Astrocyte (in vitro differentiated cells and primary cell): ENCODE measurements at regions not wholly inside any gene's neighbourhood (a gene's known extent, or its start where the extent isn't known, plus 50 kb on each side); places are given as distances from the start of the nearest gene placed in this dataset.

ENCODE experiments used
- DNase-seq: peaks from one replicate; pipeline ENCODE4 v3.0.0-alpha.2; 2010; ENCODE audit warnings: low read depth
- FAIRE-seq: peaks from 2 replicates; lab custom pipeline; 2011; peaks lifted over from hg19 to GRCh38; lab: Jason Lieb, UNC
- H2AFZ ChIP-seq: 2 replicates; pipeline ENCODE4 v1.6.0; 2012; ENCODE audit warnings: low read depth, low read length, inconsistent platforms
- H3K27ac ChIP-seq: 2 replicates; pipeline ENCODE4 v1.5.1; 2011; ENCODE audit warnings: low read depth, low read length, inconsistent platforms
- H3K27me3 ChIP-seq: 2 replicates; pipeline ENCODE4 v1.6.0; 2011; ENCODE audit warnings: low read length, inconsistent platforms; ENCODE audit not compliant: insufficient read depth
- H3K36me3 ChIP-seq: 2 replicates; pipeline ENCODE4 v1.5.1; 2011; ENCODE audit warnings: low read length, inconsistent platforms; ENCODE audit not compliant: insufficient read depth
- H3K4me1 ChIP-seq: 2 replicates; pipeline ENCODE4 v1.5.1; 2011; ENCODE audit warnings: low read length, inconsistent platforms; ENCODE audit not compliant: insufficient read depth
- H3K4me2 ChIP-seq: 2 replicates; pipeline ENCODE4 v1.6.0; 2012; ENCODE audit warnings: low read length, inconsistent platforms
- H3K4me3 ChIP-seq: 2 replicates; pipeline ENCODE4 v1.5.1; 2011; ENCODE audit warnings: low read depth, mild to moderate bottlenecking, low read length, inconsistent platforms; ENCODE audit not compliant: insufficient read depth
- H3K79me2 ChIP-seq: 2 replicates; pipeline ENCODE4 v1.6.0; 2012; ENCODE audit warnings: mild to moderate bottlenecking, low read length, inconsistent platforms; ENCODE audit not compliant: insufficient read depth
- H3K9ac ChIP-seq: 2 replicates; pipeline ENCODE4 v1.6.0; 2012; ENCODE audit warnings: mild to moderate bottlenecking, low read length, inconsistent platforms
- H3K9me3 ChIP-seq: 2 replicates; pipeline ENCODE4 v1.5.1; 2012; ENCODE audit warnings: low read depth, mild to moderate bottlenecking, low read length, inconsistent platforms; ENCODE audit not compliant: insufficient read depth
- H4K20me1 ChIP-seq: 2 replicates; pipeline ENCODE4 v1.6.0; 2012; ENCODE audit warnings: low read length, inconsistent platforms; ENCODE audit not compliant: insufficient read depth
- H3K27ac Mint-ChIP-seq: one replicate; pipeline ENCODE4 v1.8.0; 2021; ENCODE audit warnings: mild to moderate bottlenecking, mixed read lengths; ENCODE audit not compliant: unreplicated experiment
- H3K27me3 Mint-ChIP-seq: one replicate; pipeline ENCODE4 v1.8.0; 2021; ENCODE audit warnings: low read depth, mixed read lengths; ENCODE audit not compliant: unreplicated experiment
- H3K36me3 Mint-ChIP-seq: one replicate; pipeline ENCODE4 v1.8.0; 2021; ENCODE audit warnings: low read depth, mixed read lengths; ENCODE audit not compliant: unreplicated experiment
- H3K4me1 Mint-ChIP-seq: one replicate; pipeline ENCODE4 v1.8.0; 2021; ENCODE audit warnings: low read depth, mixed read lengths; ENCODE audit not compliant: unreplicated experiment
- H3K4me3 Mint-ChIP-seq: one replicate; pipeline ENCODE4 v1.8.0; 2021; ENCODE audit warnings: mild to moderate bottlenecking, moderate library complexity, mixed read lengths; ENCODE audit not compliant: unreplicated experiment
- H3K9me3 Mint-ChIP-seq: one replicate; pipeline ENCODE4 v1.8.0; 2021; ENCODE audit warnings: mild to moderate bottlenecking, mixed read lengths; ENCODE audit not compliant: unreplicated experiment
- CTCF ChIP-seq: IDR thresholded peaks from 2 replicates; pipeline ENCODE4 v1.5.1; 2011; ENCODE audit warnings: low read depth, mild to moderate bottlenecking, inconsistent platforms, low read length, moderate library complexity; ENCODE audit not compliant: insufficient read depth
- EZH2 ChIP-seq: IDR thresholded peaks from 2 replicates; pipeline ENCODE4 v1.6.1; 2012; ENCODE audit warnings: mild to moderate bottlenecking, low read length, inconsistent platforms; ENCODE audit not compliant: insufficient read depth

- peaks cover 8% of the 10 kb centered on the region for H3K9me3 Mint-ChIP-seq
- FAIRE-seq = no peak
- H3K4me3 ChIP-seq = no peak overlapping the region
- H2AFZ ChIP-seq = no peak overlapping the region
- no peak for DNase-seq
- TF ChIP-seq CTCF (no peak), EZH2 (no peak)
- no peak overlapping the region for H3K4me3 Mint-ChIP-seq
- H3K4me1 ChIP-seq = no peaks in the 10 kb centered on the region
- no peaks in the 10 kb centered on the region for H3K27me3 ChIP-seq
- no peaks in the 10 kb centered on the region for H3K36me3 Mint-ChIP-seq
- H3K4me2 ChIP-seq = no peak overlapping the region
- no peak overlapping the region for H3K27ac Mint-ChIP-seq
- no peaks in the 10 kb centered on the region for H3K4me1 Mint-ChIP-seq
- peaks cover 2% of the 10 kb centered on the region for H3K27me3 Mint-ChIP-seq
- no peaks in the 10 kb centered on the region for H3K9me3 ChIP-seq
- no peak overlapping the region for H3K9ac ChIP-seq
- no peaks in the 10 kb centered on the region for H3K79me2 ChIP-seq
- no peaks in the 10 kb centered on the region for H4K20me1 ChIP-seq
- no peak overlapping the region for H3K27ac ChIP-seq
- H3K36me3 ChIP-seq = no peaks in the 10 kb centered on the region
Observed at GRCh38 chr1:227466039-227466645, 97.2 kb upstream of the ZNF678 start.

DNA sequence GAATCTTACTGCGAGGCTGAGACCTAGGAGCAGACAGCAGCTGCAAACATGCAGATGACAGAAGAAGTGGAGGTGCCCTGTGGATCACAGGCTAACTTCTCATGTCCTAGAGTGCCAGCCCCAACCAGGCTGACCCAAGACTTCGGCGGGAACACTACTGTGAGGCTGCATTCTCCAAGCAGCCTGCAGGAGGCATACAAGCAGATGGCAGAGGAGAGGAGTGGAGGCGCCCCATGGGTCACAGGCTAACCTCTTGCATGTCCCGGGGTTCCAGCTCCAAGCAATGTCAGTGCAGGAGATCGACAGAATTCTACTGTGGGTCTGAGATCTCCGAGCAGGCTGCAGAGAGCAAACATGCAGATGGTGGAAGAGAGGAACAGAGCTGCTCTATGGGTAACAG, 98.1 kb upstream of the ZNF678 start:
- H3K9ac ChIP-seq = no peak overlapping the region
- no peak overlapping the region for H3K4me3 Mint-ChIP-seq
- H3K27me3 Mint-ChIP-seq = peaks cover 2% of the 10 kb centered on the region
- H3K9me3 Mint-ChIP-seq = peaks cover 3% of the 10 kb centered on the region
- H3K4me2 ChIP-seq = no peak overlapping the region
- H4K20me1 ChIP-seq = no peaks in the 10 kb centered on the region
- H3K27me3 ChIP-seq = no peaks in the 10 kb centered on the region
- no peak overlapping the region for H2AFZ ChIP-seq
- FAIRE-seq (no peak), DNase-seq (no peak)
- no peaks in the 10 kb centered on the region for H3K36me3 Mint-ChIP-seq
- H3K27ac Mint-ChIP-seq = no peak overlapping the region
- no peak overlapping the region for H3K27ac ChIP-seq
- no peaks in the 10 kb centered on the region for H3K4me1 Mint-ChIP-seq
- no peaks in the 10 kb centered on the region for H3K4me1 ChIP-seq
- H3K36me3 ChIP-seq = no peaks in the 10 kb centered on the region
- no peaks in the 10 kb centered on the region for H3K79me2 ChIP-seq
- no peak overlapping the region for H3K4me3 ChIP-seq
- no peak for TF ChIP-seq CTCF
- no peak for TF ChIP-seq EZH2
- no peaks in the 10 kb centered on the region for H3K9me3 ChIP-seq

GRCh38 chr1:227459977-227460376, 103.4 kb upstream of the ZNF678 start:
- no peaks in the 10 kb centered on the region for H3K36me3 Mint-ChIP-seq
- H3K4me2 ChIP-seq = no peak overlapping the region
- H3K4me1 ChIP-seq = no peaks in the 10 kb centered on the region
- H3K9me3 Mint-ChIP-seq = peaks cover 3% of the 10 kb centered on the region
- H3K4me3 Mint-ChIP-seq = no peak overlapping the region
- peaks cover 20% of the 10 kb centered on the region for H3K27me3 Mint-ChIP-seq
- no peak overlapping the region for H3K27ac Mint-ChIP-seq
- no peaks in the 10 kb centered on the region for H3K4me1 Mint-ChIP-seq
- no peak overlapping the region for H3K9ac ChIP-seq
- TF ChIP-seq CTCF = no peak
- TF ChIP-seq EZH2 = no peak
- H2AFZ ChIP-seq = no peak overlapping the region
- H3K79me2 ChIP-seq = no peaks in the 10 kb centered on the region
- H3K36me3 ChIP-seq = no peaks in the 10 kb centered on the region
- H3K4me3 ChIP-seq = no peak overlapping the region
- H3K27me3 ChIP-seq = peaks cover 2% of the 10 kb centered on the region
- no peak for DNase-seq
- H4K20me1 ChIP-seq = no peaks in the 10 kb centered on the region
- H3K9me3 ChIP-seq = no peaks in the 10 kb centered on the region
- FAIRE-seq = no peak
- H3K27ac ChIP-seq = no peak overlapping the region
